HG03025 (cell line): ENCODE measurements at regions not wholly inside any gene's neighbourhood (a gene's known extent, or its start where the extent isn't known, plus 50 kb on each side); places are given as distances from the start of the nearest gene placed in this dataset.
"Not testable (repeated sequence)": the region's sequence is repeated elsewhere in the genome, so short reads cannot be mapped to it uniquely, and the experiment has no call there.

Experiments used
- ATAC-seq: cut with Tn5 transposase; IDR thresholded peaks from one replicate; pipeline ENCODE4 v1.9.1; 2021; ENCODE audit warnings: mild to moderate bottlenecking, moderate library complexity; ENCODE audit not compliant: unreplicated experiment, low FRiP score

DNA sequence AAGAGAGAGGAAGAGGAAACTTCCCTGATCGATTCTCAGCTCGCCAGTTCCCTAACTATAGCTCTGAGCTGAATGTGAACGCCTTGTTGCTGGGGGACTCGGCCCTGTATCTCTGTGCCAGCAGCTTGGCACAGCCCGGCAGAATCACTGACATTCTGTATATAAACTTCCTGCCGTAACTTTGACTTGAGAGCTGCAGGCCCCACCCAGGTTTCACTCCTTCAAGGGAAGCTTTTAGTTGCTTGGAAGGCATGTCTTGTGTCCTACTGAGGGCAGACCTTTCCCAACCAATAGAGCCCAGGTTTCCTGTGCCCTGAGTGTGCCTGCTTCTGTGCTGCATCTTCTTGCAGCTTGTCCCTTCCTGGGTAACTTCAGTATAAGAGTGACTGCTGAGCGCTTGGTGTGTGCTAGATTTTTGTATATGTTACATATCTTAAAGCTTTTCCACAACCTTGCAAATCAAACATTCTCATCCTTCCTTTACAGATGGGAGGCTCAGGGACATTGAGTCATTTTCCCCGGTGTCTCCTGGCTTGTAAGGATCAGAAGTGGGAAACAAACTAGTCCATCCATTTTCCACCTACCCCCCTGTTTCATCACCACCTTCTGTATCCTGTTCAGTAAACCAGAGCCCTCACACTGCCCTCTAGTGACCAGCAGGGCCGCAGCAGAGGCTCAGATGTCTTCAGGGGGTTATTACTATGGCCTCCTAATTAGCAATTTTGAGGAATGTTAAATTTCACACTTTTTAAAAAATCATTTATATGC, 225.2 kb upstream of the PRSS58 start:
- ATAC-seq: peak; percentile 79

DNA sequence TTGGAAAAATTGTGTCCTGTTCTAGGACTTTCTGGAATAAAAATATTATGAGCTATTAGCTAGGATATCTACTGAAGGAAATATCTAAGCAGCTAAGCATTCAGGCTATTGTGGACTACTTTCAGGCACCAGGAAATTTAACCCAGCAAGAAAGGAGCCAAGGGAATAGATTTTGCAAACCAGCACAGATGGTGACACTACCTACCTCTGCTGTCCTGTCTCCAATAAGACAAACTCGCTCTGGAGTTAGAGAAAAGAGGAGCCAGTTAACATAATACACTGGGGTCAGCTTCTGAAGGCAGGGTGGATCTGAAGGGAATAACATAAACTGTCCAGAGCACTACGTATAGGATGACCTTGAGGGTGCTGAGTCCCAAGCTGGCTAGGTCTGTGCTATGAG, 223.7 kb upstream of the PRSS58 start:
- no peak for ATAC-seq

DNA sequence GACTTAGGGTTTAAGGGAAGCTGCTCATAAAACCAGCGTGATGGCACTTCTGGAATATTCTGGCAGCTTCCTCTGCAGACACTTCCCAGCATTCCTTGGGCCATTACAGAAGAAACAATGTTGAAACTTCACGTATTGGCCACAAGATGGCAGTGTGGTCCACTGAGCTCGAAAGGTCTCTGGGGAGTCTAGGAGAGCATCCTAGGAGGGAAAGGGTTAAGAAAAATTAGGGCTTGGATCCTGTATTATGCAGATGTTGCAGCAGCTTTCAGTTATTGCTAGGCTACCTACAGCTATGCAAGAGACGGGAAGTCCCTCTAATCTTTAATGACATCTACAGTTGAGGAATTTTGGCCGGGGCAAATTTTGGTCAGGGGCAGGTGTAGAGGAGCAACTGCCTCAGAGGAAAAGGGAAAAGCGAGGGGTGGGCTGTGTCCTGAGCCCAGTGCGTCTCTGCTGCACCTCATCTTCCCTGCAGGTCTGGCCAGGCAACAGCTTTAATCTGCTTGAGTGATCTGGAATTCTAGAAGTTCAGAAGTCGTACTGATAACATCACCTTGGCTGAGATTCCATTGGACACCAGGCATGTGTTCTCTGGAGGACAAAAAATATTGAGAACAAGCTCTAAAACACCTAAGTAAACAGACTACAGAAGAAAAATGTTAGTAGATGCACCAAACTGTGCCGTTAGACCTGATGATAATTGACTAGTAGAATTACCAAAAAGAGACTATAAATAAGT, 220.8 kb upstream of the PRSS58 start:
- peak; percentile 52 for ATAC-seq

DNA sequence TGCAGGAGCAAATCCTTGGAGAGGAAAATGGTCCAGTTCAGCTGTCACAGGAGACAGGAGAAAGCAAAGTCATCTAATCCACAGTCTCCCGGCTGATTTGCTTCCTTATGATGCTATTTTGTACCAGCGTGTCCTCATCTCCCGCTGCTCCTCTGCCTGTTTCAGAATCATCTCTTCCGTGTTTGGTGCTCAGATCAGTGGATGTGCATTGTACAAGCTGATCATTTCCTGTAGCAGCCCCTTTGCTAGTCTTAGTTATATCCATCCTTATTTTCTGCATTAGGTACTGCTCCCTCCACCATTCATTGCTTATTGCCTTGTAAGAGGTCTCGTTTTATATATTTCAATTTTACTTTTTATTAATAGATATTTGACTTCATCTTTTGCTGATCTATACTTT, 219.9 kb upstream of the PRSS58 start:
- ATAC-seq: not testable (repeated sequence)

DNA sequence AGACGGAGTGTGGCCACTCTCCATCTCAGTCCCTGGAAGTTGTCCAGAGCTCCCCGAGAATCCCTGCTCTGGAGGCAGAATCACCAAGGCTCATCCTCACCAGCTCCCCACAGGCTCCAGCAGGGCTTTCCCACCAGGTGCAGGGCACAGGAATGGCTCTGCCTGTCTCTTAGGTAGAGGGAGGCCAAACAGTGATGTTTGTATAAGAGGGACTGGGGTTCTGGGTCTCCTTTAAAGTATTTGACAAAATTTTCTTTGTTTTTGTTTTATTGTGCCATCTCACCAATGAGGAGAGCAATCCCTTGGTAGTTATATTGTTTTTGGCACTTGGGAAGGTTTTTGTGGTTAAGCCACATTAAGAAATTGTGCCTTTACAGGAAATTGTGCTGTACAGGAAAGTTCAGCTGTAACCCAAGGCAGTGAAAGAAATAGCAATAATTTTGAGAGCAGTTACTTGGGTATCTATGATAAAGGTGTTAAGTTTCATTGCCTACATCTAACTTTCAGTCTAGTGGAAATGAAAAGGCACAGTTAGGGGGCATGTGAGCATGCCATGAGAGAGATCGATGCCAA, 219.3 kb upstream of the PRSS58 start:
- no peak for ATAC-seq

DNA sequence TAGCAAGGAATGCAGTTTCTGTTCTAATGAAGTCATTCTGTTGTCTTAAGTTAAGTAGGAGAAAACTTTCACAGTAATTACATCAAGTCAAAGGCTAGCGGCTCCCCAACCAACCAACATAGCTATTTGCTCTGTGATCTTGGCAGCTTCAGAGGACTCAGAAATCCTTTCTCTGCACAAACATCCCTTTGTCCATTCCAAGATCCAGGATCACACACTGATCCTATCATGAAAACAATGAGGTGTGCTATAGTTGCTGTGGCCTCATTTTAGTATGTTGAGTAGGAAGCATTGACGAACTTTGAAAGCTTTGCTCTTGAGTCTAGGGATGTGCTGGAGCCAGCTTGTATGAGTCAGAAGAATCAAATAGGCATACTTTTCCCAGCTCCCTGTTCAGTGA, 218.2 kb upstream of the PRSS58 start:
- no peak for ATAC-seq

DNA sequence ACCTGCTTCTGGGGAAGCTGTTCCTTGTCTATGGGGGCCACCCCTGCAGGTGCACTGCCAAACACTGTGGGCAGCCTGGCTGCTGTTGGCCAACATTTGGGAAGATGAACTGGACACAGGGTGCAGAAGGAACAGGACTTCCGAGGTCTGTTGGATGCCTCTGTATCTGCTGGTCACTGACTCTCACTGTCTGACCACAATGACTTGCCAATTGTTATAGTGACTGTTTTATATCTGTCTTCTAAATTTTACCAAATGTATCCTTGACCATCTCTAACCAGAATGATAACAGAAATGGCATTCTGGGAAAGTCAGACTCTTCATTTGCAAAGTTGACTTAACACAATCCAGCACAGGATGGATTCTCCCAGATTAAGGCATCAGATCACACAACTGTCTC, 214.0 kb upstream of the PRSS58 start:
- no peak for ATAC-seq

DNA sequence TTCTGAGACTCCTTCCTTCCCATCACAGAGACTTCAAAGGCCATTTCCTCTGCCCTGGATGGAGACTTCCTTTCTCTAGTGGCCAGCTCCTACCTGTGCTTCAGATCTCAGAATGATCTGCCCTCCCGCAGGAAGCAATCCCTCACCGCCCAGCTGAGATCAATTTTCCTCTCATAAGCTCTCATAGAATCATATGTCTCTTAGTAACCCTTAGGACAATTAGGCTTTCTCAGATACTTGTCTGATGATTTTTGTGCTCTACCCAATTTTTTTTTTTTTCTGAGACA, 212.6 kb upstream of the PRSS58 start:
- no peak for ATAC-seq

DNA sequence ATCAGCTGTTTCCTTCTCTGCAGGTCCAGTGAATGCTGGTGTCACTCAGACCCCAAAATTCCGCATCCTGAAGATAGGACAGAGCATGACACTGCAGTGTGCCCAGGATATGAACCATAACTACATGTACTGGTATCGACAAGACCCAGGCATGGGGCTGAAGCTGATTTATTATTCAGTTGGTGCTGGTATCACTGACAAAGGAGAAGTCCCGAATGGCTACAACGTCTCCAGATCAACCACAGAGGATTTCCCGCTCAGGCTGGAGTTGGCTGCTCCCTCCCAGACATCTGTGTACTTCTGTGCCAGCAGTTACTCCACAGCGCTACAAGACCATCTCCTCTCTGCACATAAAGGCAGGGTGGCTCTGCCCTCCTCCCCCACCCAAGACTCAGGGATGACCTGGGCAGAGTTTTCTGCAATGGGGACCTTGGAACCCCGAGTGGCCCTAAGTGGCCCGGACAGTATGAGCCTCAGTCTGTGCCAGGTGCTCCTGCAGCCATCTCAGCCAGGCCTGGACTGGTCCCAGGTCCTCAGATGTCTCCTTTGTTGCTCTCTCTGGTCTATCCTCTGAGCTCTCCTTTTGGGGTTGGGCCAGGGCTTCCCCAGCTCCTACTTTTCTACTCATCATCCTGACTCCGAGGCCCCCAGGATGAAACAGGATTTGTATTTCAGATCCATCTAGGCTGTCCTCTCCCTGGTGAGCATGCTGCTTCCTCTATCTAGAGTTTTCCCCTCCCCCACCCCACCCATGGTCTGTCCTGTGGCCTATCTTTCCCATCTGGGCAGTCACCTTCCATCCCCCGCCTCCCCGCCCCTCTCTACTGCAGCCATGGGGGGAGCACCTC, 212.1 kb upstream of the PRSS58 start:
- no peak for ATAC-seq

DNA sequence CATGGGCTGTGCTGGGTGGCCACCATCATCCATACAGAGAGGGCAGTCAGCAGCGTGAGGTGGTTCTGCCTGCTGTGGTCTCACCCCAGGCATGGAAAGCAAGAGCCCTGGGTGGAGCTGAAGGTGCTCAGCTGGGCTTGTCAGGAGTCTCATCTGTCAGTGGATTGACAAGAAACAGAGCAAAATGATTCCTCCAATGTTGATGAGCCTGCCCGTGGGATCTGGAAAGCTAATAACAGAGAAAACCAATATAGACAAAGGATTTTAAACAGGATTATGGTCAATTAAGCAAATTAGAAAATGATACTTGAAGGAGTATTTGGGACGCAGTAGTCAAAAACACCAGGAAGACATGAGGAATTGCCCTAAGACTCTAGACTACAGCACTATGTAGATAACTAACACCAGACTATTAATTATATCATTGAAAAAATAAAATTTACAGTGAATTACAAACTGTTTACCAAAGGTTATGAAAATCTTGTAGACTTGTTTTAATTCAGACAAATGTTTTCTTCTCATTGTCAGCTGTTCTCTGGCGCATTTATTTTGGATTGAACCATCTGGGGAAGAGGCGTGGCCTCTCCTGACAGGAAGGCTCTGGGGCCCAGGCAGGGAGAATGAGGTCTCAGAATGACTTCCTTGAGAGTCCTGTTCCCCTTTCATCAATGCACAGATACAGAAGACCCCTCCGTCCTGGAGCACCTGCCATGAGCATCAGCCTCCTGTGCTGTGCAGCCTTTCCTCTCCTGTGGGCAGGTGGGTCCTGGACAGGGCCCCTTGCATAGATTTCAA, 211.2 kb upstream of the PRSS58 start:
- no peak for ATAC-seq

DNA sequence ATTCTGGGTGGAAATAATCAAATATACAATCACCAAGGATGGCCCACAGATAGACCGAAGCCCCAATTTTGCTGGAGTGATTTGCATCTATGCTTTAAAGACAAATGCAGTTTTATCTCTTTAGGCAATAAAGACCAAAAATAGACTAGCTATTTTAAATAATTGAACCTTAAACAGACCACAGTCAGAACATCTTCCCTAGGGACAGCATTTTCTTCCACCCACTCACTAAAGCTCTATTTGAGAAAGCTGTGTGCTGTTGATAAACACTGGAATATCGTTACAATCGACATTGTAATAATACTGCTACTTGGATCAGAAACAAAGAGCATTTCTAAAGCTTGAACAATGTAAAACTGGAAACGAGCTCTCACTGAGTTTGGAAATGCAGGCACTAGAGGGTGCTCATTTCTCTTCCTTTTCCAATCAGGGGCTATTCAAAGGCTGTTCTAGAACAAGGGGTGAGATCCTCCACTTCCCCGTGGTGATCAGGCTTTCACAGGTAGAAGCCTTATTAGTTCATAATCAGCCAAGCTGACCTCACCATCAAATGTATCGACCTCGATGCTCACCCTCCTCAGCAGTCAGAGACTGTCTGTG, 209.3 kb upstream of the PRSS58 start:
- not testable (repeated sequence) for ATAC-seq

DNA sequence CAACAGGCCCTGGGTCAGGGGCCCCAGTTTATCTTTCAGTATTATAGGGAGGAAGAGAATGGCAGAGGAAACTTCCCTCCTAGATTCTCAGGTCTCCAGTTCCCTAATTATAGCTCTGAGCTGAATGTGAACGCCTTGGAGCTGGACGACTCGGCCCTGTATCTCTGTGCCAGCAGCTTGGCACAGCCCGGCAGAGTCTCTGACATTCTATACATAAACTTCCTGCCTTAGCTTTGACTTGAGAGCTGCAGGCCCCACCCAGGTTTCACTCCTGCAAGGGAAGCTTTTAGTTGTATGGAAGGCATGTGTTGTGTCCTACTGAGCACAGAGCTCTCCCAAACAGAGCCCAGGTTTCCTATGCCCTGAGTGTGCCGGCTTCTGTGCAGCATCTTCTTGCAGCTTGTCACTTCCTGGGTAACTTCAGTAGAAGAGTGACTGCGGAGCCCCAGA, 205.6 kb upstream of the PRSS58 start:
- ATAC-seq: peak; percentile 71

DNA sequence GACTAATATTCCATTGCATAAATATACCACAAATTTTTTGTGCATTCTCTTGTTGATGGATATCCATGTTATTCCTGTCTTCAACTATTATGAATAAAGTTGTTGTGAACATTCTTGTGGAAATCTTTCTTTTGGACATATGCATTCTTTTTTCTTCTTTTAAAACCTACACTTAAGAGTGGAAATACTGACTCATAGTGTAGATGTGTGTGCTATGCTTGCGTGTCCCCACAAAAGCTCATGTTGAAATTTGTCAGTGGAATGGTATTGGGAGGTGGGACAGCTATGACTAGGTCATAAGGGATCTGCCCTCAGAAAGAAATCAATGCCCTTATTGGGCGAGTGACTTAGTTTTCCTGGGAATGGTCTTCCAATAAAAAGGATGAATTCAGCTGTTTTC, 203.6 kb upstream of the PRSS58 start:
- ATAC-seq: no peak

DNA sequence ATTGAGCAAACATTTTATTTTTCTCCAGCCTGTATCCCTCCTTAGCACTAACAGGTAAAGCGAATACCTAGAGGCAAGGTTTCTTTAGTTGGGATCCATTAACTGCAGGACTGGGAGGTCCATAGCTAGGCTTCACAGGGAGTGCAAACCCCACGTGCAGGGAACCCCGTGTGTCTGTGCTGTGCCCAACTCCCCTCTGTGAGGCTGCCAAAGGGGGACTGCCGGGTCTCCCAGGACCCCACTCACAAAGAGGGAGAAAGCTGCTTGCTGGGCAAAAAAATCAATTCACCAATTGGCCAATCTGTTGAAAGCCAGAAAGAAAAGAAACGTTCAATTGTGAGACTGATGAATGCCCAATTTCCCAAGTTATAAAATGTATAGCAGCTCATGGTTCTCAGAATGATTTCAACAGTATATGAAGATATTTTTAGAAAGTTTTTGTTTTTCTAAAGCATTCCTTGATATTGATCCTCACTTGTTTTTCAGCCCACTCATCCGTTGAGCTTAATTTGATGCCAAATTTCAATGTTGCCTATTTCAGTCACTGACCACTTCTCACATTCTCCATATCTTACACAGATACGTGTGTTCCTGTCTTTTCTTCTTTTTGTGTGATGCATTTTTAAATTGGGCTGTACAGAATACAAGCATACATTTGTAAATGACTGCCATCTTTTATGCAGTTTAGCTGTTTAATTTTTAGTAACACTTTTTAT, 202.7 kb upstream of the PRSS58 start:
- ATAC-seq: no peak

DNA sequence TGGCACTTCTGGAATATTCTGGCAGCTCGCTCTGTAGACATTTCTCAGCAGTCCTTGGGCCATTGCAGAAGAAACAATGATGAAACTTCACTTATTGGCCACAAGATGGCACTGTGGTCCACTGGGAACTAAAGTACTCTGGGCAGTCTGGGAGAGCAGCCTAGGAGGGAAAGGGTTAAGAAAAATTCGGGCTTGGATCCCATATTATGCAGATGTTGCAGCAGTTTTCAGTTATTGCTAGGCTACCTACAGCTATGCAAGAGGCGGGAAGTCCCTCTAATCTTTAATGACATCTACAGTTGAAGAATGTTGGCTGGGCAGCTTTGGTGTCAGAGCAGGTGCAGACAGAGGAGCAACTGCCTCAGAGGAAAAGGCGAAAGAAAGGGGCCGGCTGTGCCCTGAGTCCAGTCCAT, 201.7 kb upstream of the PRSS58 start:
- peak; percentile 59 for ATAC-seq

DNA sequence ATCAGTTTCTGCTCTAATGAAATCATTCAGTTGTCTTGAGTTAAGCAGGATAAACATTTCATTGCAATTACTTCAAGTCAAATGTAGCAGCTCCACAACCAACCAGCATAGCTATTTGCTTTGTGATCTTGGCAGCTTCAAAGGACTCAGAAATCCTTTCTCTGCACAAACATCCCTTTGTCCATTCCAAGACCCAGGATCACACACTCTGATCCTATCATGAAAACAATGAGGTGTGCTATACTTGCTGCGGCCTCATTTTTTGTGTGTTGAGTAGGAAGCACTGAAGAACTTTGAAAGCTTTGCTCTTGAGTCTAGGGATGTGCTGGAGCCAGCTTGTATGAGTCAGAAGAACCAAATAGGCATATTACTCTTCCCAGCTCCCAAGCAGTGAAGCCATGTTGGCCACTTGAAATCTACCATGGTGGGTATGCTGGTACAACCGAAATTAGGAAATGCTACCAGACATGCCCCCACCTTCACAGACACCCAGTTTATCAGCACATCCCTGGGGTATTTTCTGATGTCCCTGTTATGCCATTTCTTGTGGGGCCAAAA, 199.4 kb upstream of the PRSS58 start:
- ATAC-seq: no peak

DNA sequence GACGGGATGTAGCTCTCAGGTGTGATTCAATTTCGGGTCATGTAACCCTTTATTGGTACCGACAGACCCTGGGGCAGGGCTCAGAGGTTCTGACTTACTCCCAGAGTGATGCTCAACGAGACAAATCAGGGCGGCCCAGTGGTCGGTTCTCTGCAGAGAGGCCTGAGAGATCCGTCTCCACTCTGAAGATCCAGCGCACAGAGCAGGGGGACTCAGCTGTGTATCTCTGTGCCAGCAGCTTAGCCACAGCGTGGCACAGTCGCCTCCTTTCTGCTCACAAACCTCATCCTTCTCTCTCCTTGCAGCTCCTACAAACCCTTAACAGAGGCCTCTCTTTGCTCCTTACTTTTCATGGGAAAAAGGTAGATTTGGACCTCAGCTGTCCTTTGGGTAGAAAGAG, 197.5 kb upstream of the PRSS58 start:
- no peak for ATAC-seq

DNA sequence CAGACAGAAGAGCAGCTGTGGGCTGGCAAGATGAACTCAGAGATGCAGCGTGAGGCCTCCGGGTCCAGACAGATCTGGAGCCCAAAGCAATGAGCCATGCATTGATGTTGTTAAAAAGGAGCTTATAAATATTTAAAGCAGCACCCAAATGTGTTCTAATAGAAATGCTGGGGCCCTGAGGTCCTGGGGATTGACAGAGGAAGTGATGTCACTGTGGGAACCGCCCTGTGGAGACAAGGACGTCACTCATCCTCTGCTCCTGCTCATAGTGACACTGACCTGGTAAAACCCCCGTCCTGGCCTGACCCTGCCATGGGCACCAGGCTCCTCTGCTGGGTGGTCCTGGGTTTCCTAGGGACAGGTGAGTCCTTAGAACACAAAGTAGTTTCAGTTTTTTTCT, 197.0 kb upstream of the PRSS58 start:
- ATAC-seq: no peak

DNA sequence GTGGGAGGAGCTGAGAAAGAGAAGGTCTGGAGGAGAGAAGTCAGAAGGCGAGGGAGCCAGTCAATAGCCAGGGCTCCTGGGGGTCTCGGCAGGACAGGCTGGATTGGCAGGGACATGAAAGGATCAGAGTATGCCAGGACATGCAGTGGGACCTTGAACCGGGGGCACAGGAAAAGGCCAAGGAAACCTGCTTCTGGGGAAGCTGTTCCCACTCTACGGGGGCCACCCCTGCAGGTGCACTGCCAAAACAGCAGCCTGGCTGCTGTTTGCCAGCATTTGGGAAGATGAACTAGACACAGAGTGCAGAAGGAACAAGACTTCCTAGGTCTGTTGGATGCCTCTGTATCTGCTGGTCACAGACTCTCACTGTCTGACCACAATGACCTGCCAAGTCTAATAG, 194.9 kb upstream of the PRSS58 start:
- no peak for ATAC-seq
